H1 (cell line): ENCODE measurements at regions not wholly inside any gene's neighbourhood (a gene's known extent, or its start where the extent isn't known, plus 50 kb on each side); places are given as distances from the start of the nearest gene placed in this dataset.

Experiments
- CBX5 ChIP-seq: fragments of 300-800, 300-1000 bp; sonication (generic); IDR thresholded peaks from 2 replicates; pipeline ENCODE4 v1.7.1; 2016; ENCODE audit warnings: antibody characterized with exemption, low read length, low read depth
- EP300 ChIP-seq, 2 experiments: IDR thresholded peaks; 1 replicate in 1 of 2; 2 replicates in 1 of 2; pipeline ENCODE4 v1.6.1; 2011 to 2012; ENCODE audit warnings: low read depth in 2 of 2, low read length in 2 of 2, mild to moderate bottlenecking in 2 of 2, borderline replicate concordance in 1 of 2, inconsistent platforms in 1 of 2, moderate library complexity in 1 of 2
- HDAC2 ChIP-seq, 2 experiments: fragments of 300-600 bp in 1 of 2; sonication (generic) in 1 of 2; IDR thresholded peaks; 2 replicates each; pipeline ENCODE4 v1.6.1; 2011 to 2012; ENCODE audit warnings: low read depth in 2 of 2, low read length in 2 of 2, mild to moderate bottlenecking in 2 of 2, moderate library complexity in 2 of 2, borderline replicate concordance in 1 of 2, inconsistent platforms in 1 of 2
- JUN ChIP-seq: IDR thresholded peaks from 2 replicates; pipeline ENCODE4 v1.6.1; 2011; ENCODE audit warnings: low read depth, mild to moderate bottlenecking, improper control_type of control experiment, low read length
- KDM5A ChIP-seq: fragments of 200-600 bp; IDR thresholded peaks from 2 replicates; pipeline ENCODE4 v1.7.1; 2012; ENCODE audit warnings: mild to moderate bottlenecking, low read length, inconsistent platforms, mixed read lengths
- POU5F1 ChIP-seq: IDR thresholded peaks from 2 replicates; pipeline ENCODE4 v1.6.1; 2011; ENCODE audit warnings: low read depth, mild to moderate bottlenecking, low read length, moderate library complexity
- RAD21 ChIP-seq, 2 experiments: IDR thresholded peaks in 1 of 2; conservative IDR thresholded peaks in 1 of 2; 2 replicates each; pipeline ENCODE4 v1.6.1; 2011; ENCODE audit warnings: low read depth in 2 of 2, low read length in 2 of 2, improper control_type of control experiment in 1 of 2, inconsistent platforms in 1 of 2, mild to moderate bottlenecking in 1 of 2, moderate library complexity in 1 of 2
- SIN3A ChIP-seq, 2 experiments: IDR thresholded peaks in 1 of 2; conservative IDR thresholded peaks in 1 of 2; 2 replicates each; pipeline ENCODE4 v1.6.1; 2011 to 2012; ENCODE audit warnings: low read length in 2 of 2, improper control_type of control experiment in 1 of 2, low read depth in 1 of 2, mild to moderate bottlenecking in 1 of 2
- ZNF274 ChIP-seq: IDR thresholded peaks from 2 replicates; pipeline ENCODE4 v1.7.0; 2012; ENCODE audit warnings: low read length, borderline replicate concordance; ENCODE audit errors: extremely low read depth
- TF ChIP-seq, protein P1 (sequence below): fragments of 300-600 bp; sonication (generic); IDR thresholded peaks from 2 replicates; pipeline ENCODE4 v1.7.1; 2012; ENCODE audit warnings: low read length, moderate library complexity, mild to moderate bottlenecking, inconsistent platforms; ENCODE audit not compliant: insufficient replicate concordance

- TF ChIP-seq, protein P1, sequence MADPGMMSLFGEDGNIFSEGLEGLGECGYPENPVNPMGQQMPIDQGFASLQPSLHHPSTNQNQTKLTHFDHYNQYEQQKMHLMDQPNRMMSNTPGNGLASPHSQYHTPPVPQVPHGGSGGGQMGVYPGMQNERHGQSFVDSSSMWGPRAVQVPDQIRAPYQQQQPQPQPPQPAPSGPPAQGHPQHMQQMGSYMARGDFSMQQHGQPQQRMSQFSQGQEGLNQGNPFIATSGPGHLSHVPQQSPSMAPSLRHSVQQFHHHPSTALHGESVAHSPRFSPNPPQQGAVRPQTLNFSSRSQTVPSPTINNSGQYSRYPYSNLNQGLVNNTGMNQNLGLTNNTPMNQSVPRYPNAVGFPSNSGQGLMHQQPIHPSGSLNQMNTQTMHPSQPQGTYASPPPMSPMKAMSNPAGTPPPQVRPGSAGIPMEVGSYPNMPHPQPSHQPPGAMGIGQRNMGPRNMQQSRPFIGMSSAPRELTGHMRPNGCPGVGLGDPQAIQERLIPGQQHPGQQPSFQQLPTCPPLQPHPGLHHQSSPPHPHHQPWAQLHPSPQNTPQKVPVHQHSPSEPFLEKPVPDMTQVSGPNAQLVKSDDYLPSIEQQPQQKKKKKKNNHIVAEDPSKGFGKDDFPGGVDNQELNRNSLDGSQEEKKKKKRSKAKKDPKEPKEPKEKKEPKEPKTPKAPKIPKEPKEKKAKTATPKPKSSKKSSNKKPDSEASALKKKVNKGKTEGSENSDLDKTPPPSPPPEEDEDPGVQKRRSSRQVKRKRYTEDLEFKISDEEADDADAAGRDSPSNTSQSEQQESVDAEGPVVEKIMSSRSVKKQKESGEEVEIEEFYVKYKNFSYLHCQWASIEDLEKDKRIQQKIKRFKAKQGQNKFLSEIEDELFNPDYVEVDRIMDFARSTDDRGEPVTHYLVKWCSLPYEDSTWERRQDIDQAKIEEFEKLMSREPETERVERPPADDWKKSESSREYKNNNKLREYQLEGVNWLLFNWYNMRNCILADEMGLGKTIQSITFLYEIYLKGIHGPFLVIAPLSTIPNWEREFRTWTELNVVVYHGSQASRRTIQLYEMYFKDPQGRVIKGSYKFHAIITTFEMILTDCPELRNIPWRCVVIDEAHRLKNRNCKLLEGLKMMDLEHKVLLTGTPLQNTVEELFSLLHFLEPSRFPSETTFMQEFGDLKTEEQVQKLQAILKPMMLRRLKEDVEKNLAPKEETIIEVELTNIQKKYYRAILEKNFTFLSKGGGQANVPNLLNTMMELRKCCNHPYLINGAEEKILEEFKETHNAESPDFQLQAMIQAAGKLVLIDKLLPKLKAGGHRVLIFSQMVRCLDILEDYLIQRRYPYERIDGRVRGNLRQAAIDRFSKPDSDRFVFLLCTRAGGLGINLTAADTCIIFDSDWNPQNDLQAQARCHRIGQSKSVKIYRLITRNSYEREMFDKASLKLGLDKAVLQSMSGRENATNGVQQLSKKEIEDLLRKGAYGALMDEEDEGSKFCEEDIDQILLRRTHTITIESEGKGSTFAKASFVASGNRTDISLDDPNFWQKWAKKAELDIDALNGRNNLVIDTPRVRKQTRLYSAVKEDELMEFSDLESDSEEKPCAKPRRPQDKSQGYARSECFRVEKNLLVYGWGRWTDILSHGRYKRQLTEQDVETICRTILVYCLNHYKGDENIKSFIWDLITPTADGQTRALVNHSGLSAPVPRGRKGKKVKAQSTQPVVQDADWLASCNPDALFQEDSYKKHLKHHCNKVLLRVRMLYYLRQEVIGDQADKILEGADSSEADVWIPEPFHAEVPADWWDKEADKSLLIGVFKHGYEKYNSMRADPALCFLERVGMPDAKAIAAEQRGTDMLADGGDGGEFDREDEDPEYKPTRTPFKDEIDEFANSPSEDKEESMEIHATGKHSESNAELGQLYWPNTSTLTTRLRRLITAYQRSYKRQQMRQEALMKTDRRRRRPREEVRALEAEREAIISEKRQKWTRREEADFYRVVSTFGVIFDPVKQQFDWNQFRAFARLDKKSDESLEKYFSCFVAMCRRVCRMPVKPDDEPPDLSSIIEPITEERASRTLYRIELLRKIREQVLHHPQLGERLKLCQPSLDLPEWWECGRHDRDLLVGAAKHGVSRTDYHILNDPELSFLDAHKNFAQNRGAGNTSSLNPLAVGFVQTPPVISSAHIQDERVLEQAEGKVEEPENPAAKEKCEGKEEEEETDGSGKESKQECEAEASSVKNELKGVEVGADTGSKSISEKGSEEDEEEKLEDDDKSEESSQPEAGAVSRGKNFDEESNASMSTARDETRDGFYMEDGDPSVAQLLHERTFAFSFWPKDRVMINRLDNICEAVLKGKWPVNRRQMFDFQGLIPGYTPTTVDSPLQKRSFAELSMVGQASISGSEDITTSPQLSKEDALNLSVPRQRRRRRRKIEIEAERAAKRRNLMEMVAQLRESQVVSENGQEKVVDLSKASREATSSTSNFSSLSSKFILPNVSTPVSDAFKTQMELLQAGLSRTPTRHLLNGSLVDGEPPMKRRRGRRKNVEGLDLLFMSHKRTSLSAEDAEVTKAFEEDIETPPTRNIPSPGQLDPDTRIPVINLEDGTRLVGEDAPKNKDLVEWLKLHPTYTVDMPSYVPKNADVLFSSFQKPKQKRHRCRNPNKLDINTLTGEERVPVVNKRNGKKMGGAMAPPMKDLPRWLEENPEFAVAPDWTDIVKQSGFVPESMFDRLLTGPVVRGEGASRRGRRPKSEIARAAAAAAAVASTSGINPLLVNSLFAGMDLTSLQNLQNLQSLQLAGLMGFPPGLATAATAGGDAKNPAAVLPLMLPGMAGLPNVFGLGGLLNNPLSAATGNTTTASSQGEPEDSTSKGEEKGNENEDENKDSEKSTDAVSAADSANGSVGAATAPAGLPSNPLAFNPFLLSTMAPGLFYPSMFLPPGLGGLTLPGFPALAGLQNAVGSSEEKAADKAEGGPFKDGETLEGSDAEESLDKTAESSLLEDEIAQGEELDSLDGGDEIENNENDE, result no peak
- no peak for TF ChIP-seq RAD21 (IDR thresholded peaks at IDR 0.05 in 1 of 2, conservative IDR thresholded peaks at IDR 0.05 in 1 of 2; ENCODE audit: low read depth in 2 of 2, low read length in 2 of 2)
- TF ChIP-seq POU5F1, result no peak
- TF ChIP-seq EP300 (IDR thresholded peaks at IDR 0.05; ENCODE audit: borderline replicate concordance in 1 of 2, low read depth in 2 of 2, low read length in 2 of 2), result no peak
- no peak for TF ChIP-seq ZNF274
- TF ChIP-seq JUN, result no peak
- TF ChIP-seq KDM5A, result no peak
- no peak for TF ChIP-seq CBX5
- no peak for TF ChIP-seq HDAC2 (IDR thresholded peaks at IDR 0.05; ENCODE audit: borderline replicate concordance in 1 of 2, low read depth in 2 of 2, low read length in 2 of 2)
- no peak for TF ChIP-seq SIN3A (conservative IDR thresholded peaks at IDR 0.05 in 1 of 2, IDR thresholded peaks at IDR 0.05 in 1 of 2; ENCODE audit: low read depth in 1 of 2, low read length in 2 of 2)
Observed at GRCh38 chr1:57799490-57800115, 375.7 kb upstream of the DAB1 start (continued).
